GM18870 (cell line): ENCODE measurements at regions not wholly inside any gene's neighbourhood (a gene's known extent, or its start where the extent isn't known, plus 50 kb on each side); places are given as distances from the start of the nearest gene placed in this dataset.
"Not testable (repeated sequence)": the region's sequence is repeated elsewhere in the genome, so short reads cannot be mapped to it uniquely, and the experiment has no call there.

Source experiments
- ATAC-seq: cut with Tn5 transposase; IDR thresholded peaks from one replicate; pipeline ENCODE4 v1.9.1; 2021; ENCODE audit warnings: moderate library complexity; ENCODE audit not compliant: unreplicated experiment

- ATAC-seq: no peak
Measured at GRCh38 chr14:49139593-49139992, 446.6 kb downstream of the RPS29 start.

- ATAC-seq: no peak
Measured at GRCh38 chr14:49134940-49135339, 451.2 kb downstream of the RPS29 start.

GRCh38 chr14:49121246-49121645, 464.9 kb downstream of the RPS29 start:
- ATAC-seq: no peak

GRCh38 chr14:49114161-49114893, 471.9 kb downstream of the RPS29 start:
- no peak for ATAC-seq

- ATAC-seq: no peak
Measured at GRCh38 chr14:49106741-49107667, 479.2 kb downstream of the RPS29 start.

- no peak for ATAC-seq
Measured at GRCh38 chr14:49105956-49106355, 480.2 kb downstream of the RPS29 start.

GRCh38 chr14:49105512-49105911, 480.7 kb downstream of the RPS29 start:
- no peak for ATAC-seq

- ATAC-seq: no peak
Measured at GRCh38 chr14:49092345-49092744, 493.8 kb downstream of the RPS29 start.

- no peak for ATAC-seq
Measured at GRCh38 chr14:49089107-49089506, 497.1 kb downstream of the RPS29 start.

- ATAC-seq: not testable (repeated sequence)
Measured at GRCh38 chr14:49073292-49073691, 512.9 kb downstream of the RPS29 start.

- ATAC-seq: no peak
Measured at GRCh38 chr14:49058511-49058910, 527.7 kb downstream of the RPS29 start.

GRCh38 chr14:49057838-49058510, 528.2 kb downstream of the RPS29 start:
- ATAC-seq: no peak

GRCh38 chr14:49056021-49056420, 530.2 kb downstream of the RPS29 start:
- no peak for ATAC-seq

- ATAC-seq: no peak
Measured at GRCh38 chr14:49052521-49052920, 533.7 kb downstream of the RPS29 start.

- ATAC-seq: no peak
Measured at GRCh38 chr14:49051328-49052060, 534.7 kb downstream of the RPS29 start.

- ATAC-seq: no peak
Measured at GRCh38 chr14:49050822-49051221, 535.4 kb downstream of the RPS29 start.

GRCh38 chr14:49049711-49050110, 536.5 kb downstream of the RPS29 start:
- ATAC-seq: no peak

GRCh38 chr14:49044981-49045380, 541.2 kb downstream of the RPS29 start:
- no peak for ATAC-seq

GRCh38 chr14:49036984-49037516, 549.1 kb downstream of the RPS29 start:
- no peak for ATAC-seq

GRCh38 chr14:49036266-49036665, 549.9 kb downstream of the RPS29 start:
- no peak for ATAC-seq

GRCh38 chr14:49033131-49033530, 553.0 kb downstream of the RPS29 start:
- ATAC-seq: no peak
